ENCODE measurements at regions not wholly inside any gene's neighbourhood (a gene's known extent, or its start where the extent isn't known, plus 50 kb on each side); places are given as distances from the start of the nearest gene placed in this dataset.

GRCh38 chr3:168951368-168951767, 712.1 kb downstream of the MECOM start:
- TF ChIP-seq TAF1 (IDR thresholded peaks at IDR 0.05; ENCODE audit: low read depth) (no peak), USF1 (IDR thresholded peaks at IDR 0.05) (no peak), EP300 (IDR thresholded peaks at IDR 0.05; ENCODE audit: borderline replicate concordance) (no peak), FOXM1 (IDR thresholded peaks at IDR 0.05; ENCODE audit: borderline replicate concordance, low read depth) (no peak), YY1 (IDR thresholded peaks at IDR 0.05; ENCODE audit: low read depth) (no peak), CEBPB (IDR thresholded peaks at IDR 0.05) (no peak), NFIC (IDR thresholded peaks at IDR 0.05) (no peak), ZBTB7A (IDR thresholded peaks at IDR 0.05; ENCODE audit: low read depth) (no peak), TEAD4 (IDR thresholded peaks at IDR 0.05) (no peak)

- TF ChIP-seq MAX (IDR thresholded peaks at IDR 0.05) (no peak), EP300 (IDR thresholded peaks at IDR 0.05; ENCODE audit: borderline replicate concordance) (no peak), FOXM1 (IDR thresholded peaks at IDR 0.05; ENCODE audit: borderline replicate concordance, low read depth) (no peak), CREB1 (IDR thresholded peaks at IDR 0.05; ENCODE audit: low read depth) (no peak), USF1 (IDR thresholded peaks at IDR 0.05) (no peak), NFIC (IDR thresholded peaks at IDR 0.05) (no peak)
These were observed 712.9 kb downstream of the MECOM start for GRCh38 chr3:168950622-168951021.

DNA sequence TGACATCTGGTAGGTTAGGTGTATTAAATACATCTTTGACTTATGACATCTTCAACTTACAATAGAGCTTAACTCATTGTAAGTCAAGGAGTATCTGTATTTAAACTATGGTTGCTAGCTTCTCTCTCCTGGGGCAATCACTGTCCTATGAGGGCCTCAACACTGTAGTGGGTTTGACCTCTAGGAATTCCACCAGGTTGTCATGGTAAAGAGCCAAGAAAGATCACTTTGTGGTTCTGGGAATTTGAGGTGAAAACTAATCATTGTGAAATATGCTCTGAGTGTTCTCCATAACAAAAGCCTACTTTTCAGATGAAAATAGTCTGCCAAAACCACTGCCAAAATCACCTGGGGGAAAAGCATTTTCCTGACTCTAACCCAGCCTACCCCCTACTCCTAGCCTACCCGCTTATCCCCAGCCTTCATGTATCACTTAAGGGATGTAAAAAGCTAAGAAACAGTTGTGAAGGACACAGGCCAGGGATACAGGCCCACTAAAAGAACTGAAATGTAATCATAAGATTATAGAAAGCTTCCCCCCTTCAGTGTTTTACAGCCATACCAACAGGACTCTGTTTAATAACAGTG, 723.8 kb downstream of the MECOM start:
- TF ChIP-seq CEBPB (IDR thresholded peaks at IDR 0.05) (no peak), EGR1 (IDR thresholded peaks at IDR 0.05) (no peak)

DNA sequence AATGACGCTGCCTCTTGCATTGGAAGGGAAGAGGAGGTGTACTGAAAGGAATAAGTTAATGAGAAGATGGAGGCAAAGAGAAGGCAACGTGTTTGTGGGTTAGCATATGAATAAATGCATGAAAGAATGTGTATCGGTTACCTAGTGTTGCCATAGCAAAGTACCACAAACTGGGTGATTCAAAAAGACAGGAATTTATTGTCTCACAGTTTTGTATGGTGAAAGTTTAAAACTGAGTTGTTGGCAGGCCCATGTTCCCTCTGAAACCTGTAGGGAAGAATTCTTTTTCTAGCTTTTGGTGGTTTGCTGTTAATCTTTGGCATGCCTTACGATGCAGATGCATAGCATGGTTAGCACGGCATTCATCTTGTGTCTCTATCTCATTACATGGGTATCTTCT, 729.9 kb downstream of the MECOM start:
- TF ChIP-seq USF1 (IDR thresholded peaks at IDR 0.05) (no peak), RAD21 (IDR thresholded peaks at IDR 0.05; ENCODE audit: low read depth) (no peak), YY1 (IDR thresholded peaks at IDR 0.05; ENCODE audit: low read depth) (no peak), ZBTB7A (IDR thresholded peaks at IDR 0.05; ENCODE audit: low read depth) (no peak), TCF12 (IDR thresholded peaks at IDR 0.05; ENCODE audit: low read depth) (no peak), TAF1 (IDR thresholded peaks at IDR 0.05; ENCODE audit: low read depth) (no peak), MAX (IDR thresholded peaks at IDR 0.05) (no peak), EP300 (IDR thresholded peaks at IDR 0.05; ENCODE audit: borderline replicate concordance) (no peak), TEAD4 (IDR thresholded peaks at IDR 0.05) (no peak), REST (IDR thresholded peaks at IDR 0.05; ENCODE audit: low read depth) (no peak), FOXM1 (IDR thresholded peaks at IDR 0.05; ENCODE audit: borderline replicate concordance, low read depth) (no peak), CEBPB (IDR thresholded peaks at IDR 0.05) (no peak), CREB1 (IDR thresholded peaks at IDR 0.05; ENCODE audit: low read depth) (no peak), NFIC (IDR thresholded peaks at IDR 0.05) (no peak)

GRCh38 chr3:168926426-168926825, 737.1 kb downstream of the MECOM start:
- no peak for TF ChIP-seq RAD21 (IDR thresholded peaks at IDR 0.05; ENCODE audit: low read depth)
- no peak for TF ChIP-seq ZBTB7A (IDR thresholded peaks at IDR 0.05; ENCODE audit: low read depth)
- no peak for TF ChIP-seq CREB1 (IDR thresholded peaks at IDR 0.05; ENCODE audit: low read depth)
- no peak for TF ChIP-seq TCF12 (IDR thresholded peaks at IDR 0.05; ENCODE audit: low read depth)
- TF ChIP-seq REST (IDR thresholded peaks at IDR 0.05; ENCODE audit: low read depth), result no peak

DNA sequence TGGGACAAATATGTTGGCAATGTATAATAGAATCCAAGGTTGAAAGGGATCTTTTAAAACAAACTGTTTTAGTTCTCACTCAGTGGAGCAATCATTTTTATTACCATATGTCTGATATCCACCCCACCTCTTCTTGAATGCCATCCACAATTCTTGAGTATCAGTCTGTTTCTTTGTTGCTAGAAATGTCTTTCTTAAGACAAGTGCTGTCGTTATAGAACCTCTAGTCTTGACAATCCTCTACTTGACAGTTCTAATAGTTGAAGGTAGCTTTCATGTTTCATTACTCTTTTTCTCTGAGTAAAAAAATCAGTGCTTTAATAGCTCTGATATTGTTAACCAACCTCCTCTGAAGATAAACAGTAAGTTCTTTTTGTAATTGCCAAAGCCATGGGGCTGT, 737.9 kb downstream of the MECOM start:
- TF ChIP-seq NFIC (IDR thresholded peaks at IDR 0.05) (no peak), YY1 (IDR thresholded peaks at IDR 0.05; ENCODE audit: low read depth) (no peak), TEAD4 (IDR thresholded peaks at IDR 0.05) (no peak), EGR1 (IDR thresholded peaks at IDR 0.05) (no peak), TCF12 (IDR thresholded peaks at IDR 0.05; ENCODE audit: low read depth) (no peak), ZBTB7A (IDR thresholded peaks at IDR 0.05; ENCODE audit: low read depth) (no peak), RAD21 (IDR thresholded peaks at IDR 0.05; ENCODE audit: low read depth) (no peak), MAX (IDR thresholded peaks at IDR 0.05) (no peak), REST (IDR thresholded peaks at IDR 0.05; ENCODE audit: low read depth) (no peak), USF1 (IDR thresholded peaks at IDR 0.05) (no peak)
